GM23338 (cell line): ENCODE measurements at regions not wholly inside any gene's neighbourhood (a gene's known extent, or its start where the extent isn't known, plus 50 kb on each side); places are given as distances from the start of the nearest gene placed in this dataset.

ENCODE experiments used
- ATAC-seq: fragments of 200-7000 bp; cut with Tn5 transposase; 3 replicates; pipeline ENCODE4 v1.9.1; 2020
- DNase-seq: peaks from one replicate; pipeline ENCODE4 v3.0.0-alpha.2; 2015; ENCODE audit warnings: low spot score
- H2AFZ ChIP-seq: fragments of 200-600 bp; sonication (generic); 2 replicates; pipeline ENCODE4 v1.8.0; 2016; ENCODE audit warnings: antibody characterized with exemption, mild to moderate bottlenecking, moderate library complexity
- H3F3A ChIP-seq: fragments of 200-600 bp; sonication (generic); replicated peaks from 2 replicates; pipeline ENCODE4 v1.8.0; 2017; ENCODE audit warnings: antibody characterized with exemption, mixed run types, low read depth
- H3K27ac ChIP-seq: fragments of 200-600 bp; sonication (generic); 2 replicates; pipeline ENCODE4 v1.6.1; 2016; ENCODE audit warnings: low read depth
- H3K27me3 ChIP-seq: fragments of 200-600 bp; sonication (generic); 2 replicates; pipeline ENCODE4 v1.8.0; 2016; ENCODE audit warnings: mild to moderate bottlenecking, mixed run types, moderate library complexity; ENCODE audit not compliant: insufficient read depth
- H3K36me3 ChIP-seq: fragments of 200-600 bp; sonication (generic); 2 replicates; pipeline ENCODE4 v1.8.0; 2016; ENCODE audit warnings: mild to moderate bottlenecking; ENCODE audit not compliant: insufficient read depth
- H3K4me1 ChIP-seq: fragments of 200-600 bp; sonication (generic); 2 replicates; pipeline ENCODE4 v1.8.0; 2016; ENCODE audit warnings: mild to moderate bottlenecking, moderate library complexity; ENCODE audit not compliant: insufficient read depth
- H3K4me2 ChIP-seq: fragments of 200-600 bp; sonication (generic); 2 replicates; pipeline ENCODE4 v1.7.1; 2017; ENCODE audit warnings: mixed run types
- H3K4me3 ChIP-seq: fragments of 200-600 bp; sonication (generic); 2 replicates; pipeline ENCODE4 v1.6.1; 2016; ENCODE audit warnings: mixed run types
- H3K79me2 ChIP-seq: fragments of 200-600 bp; sonication (generic); replicated peaks from 2 replicates; pipeline ENCODE4 v1.8.0; 2017; ENCODE audit warnings: mild to moderate bottlenecking; ENCODE audit not compliant: insufficient read depth
- H3K9me2 ChIP-seq: fragments of 200-600 bp; sonication (generic); 2 replicates; pipeline ENCODE4 v1.8.0; 2017; ENCODE audit not compliant: insufficient read depth
- H4K20me1 ChIP-seq: fragments of 200-600 bp; sonication (generic); replicated peaks from 2 replicates; pipeline ENCODE4 v1.8.0; 2017; ENCODE audit warnings: mild to moderate bottlenecking; ENCODE audit not compliant: insufficient read depth
- H3K27ac Mint-ChIP-seq: 2 replicates; pipeline ENCODE4 v1.8.0; 2020; ENCODE audit warnings: inconsistent platforms, mild to moderate bottlenecking, moderate library complexity, mixed read lengths
- H3K27me3 Mint-ChIP-seq: 3 replicates; pipeline ENCODE4 v1.8.0; 2022; ENCODE audit warnings: low read depth, mild to moderate bottlenecking, moderate library complexity, mixed read lengths, inconsistent platforms; ENCODE audit not compliant: insufficient read depth, poor library complexity
- H3K36me3 Mint-ChIP-seq: 3 replicates; pipeline ENCODE4 v1.8.0; 2021; ENCODE audit warnings: low read depth, mild to moderate bottlenecking, inconsistent platforms, moderate library complexity, mixed read lengths
- H3K4me1 Mint-ChIP-seq: 3 replicates; pipeline ENCODE4 v1.8.0; 2020; ENCODE audit warnings: mild to moderate bottlenecking, inconsistent platforms, mixed read lengths
- H3K4me3 Mint-ChIP-seq: 3 replicates; pipeline ENCODE4 v1.8.0; 2021; ENCODE audit warnings: moderate library complexity, mild to moderate bottlenecking, inconsistent platforms, mixed read lengths
- H3K9me3 Mint-ChIP-seq: 3 replicates; pipeline ENCODE4 v1.8.0; 2020; ENCODE audit warnings: moderate library complexity, mild to moderate bottlenecking, inconsistent platforms, mixed read lengths
- CTCF ChIP-seq, 2 experiments: fragments of 200-600 bp in 1 of 2; sonication (generic) in 1 of 2; conservative IDR thresholded peaks; 2 replicates each; pipeline versions ENCODE4 v1.5.1 to v1.6.1; 2016 to 2017; ENCODE audit warnings: antibody characterized with exemption in 2 of 2, low read depth in 2 of 2, mild to moderate bottlenecking in 2 of 2, moderate library complexity in 1 of 2
- ZNF331 ChIP-seq: fragments of 250-450 bp; sonication (Bioruptor Pico); IDR thresholded peaks from 2 replicates; pipeline ENCODE4 v1.5.0; 2020; ENCODE audit warnings: low read depth, mild to moderate bottlenecking, moderate library complexity
- TF ChIP-seq, protein P1 (sequence below): fragments of 250-450 bp; sonication (Bioruptor Pico); IDR thresholded peaks from 2 replicates; pipeline ENCODE4 v1.5.0; 2020; ENCODE audit warnings: mild to moderate bottlenecking, moderate library complexity

GRCh38 chr3:164393171-164393570 is 685.1 kb downstream of the SI start:
- Mint-ChIP-seq H3K4me1 (peaks cover 13% of the 10 kb centered on the region), H3K4me3 (no peak overlapping the region), H3K36me3 (peaks cover 6% of the 10 kb centered on the region), H3K27me3 (no peaks in the 10 kb centered on the region), H3K9me3 (peaks cover 6% of the 10 kb centered on the region), H3K27ac (no peak overlapping the region)
- Histone ChIP-seq H2AFZ (no peak overlapping the region), H3K36me3 (no peaks in the 10 kb centered on the region), H3F3A (no peaks in the 10 kb centered on the region), H3K4me3 (no peak overlapping the region), H3K4me1 (no peaks in the 10 kb centered on the region), H3K79me2 (no peaks in the 10 kb centered on the region), H4K20me1 (no peaks in the 10 kb centered on the region), H3K27me3 (no peaks in the 10 kb centered on the region), H3K9me2 (0 out of 2 replicates have a peak, but pooled peaks cover 4% of the 10 kb centered on the region), H3K4me2 (no peak overlapping the region), H3K27ac (no peak overlapping the region)
- no peak for ATAC-seq
- TF ChIP-seq CTCF (conservative IDR thresholded peaks at IDR 0.05; ENCODE audit: low read depth in 2 of 2) = peak in 1 of 2 experiments; percentile 38; a peak in 1 of 4 replicates
- TF ChIP-seq ZNF331 (CRISPR knock-in tag) = no peak
- TF ChIP-seq, protein P1, sequence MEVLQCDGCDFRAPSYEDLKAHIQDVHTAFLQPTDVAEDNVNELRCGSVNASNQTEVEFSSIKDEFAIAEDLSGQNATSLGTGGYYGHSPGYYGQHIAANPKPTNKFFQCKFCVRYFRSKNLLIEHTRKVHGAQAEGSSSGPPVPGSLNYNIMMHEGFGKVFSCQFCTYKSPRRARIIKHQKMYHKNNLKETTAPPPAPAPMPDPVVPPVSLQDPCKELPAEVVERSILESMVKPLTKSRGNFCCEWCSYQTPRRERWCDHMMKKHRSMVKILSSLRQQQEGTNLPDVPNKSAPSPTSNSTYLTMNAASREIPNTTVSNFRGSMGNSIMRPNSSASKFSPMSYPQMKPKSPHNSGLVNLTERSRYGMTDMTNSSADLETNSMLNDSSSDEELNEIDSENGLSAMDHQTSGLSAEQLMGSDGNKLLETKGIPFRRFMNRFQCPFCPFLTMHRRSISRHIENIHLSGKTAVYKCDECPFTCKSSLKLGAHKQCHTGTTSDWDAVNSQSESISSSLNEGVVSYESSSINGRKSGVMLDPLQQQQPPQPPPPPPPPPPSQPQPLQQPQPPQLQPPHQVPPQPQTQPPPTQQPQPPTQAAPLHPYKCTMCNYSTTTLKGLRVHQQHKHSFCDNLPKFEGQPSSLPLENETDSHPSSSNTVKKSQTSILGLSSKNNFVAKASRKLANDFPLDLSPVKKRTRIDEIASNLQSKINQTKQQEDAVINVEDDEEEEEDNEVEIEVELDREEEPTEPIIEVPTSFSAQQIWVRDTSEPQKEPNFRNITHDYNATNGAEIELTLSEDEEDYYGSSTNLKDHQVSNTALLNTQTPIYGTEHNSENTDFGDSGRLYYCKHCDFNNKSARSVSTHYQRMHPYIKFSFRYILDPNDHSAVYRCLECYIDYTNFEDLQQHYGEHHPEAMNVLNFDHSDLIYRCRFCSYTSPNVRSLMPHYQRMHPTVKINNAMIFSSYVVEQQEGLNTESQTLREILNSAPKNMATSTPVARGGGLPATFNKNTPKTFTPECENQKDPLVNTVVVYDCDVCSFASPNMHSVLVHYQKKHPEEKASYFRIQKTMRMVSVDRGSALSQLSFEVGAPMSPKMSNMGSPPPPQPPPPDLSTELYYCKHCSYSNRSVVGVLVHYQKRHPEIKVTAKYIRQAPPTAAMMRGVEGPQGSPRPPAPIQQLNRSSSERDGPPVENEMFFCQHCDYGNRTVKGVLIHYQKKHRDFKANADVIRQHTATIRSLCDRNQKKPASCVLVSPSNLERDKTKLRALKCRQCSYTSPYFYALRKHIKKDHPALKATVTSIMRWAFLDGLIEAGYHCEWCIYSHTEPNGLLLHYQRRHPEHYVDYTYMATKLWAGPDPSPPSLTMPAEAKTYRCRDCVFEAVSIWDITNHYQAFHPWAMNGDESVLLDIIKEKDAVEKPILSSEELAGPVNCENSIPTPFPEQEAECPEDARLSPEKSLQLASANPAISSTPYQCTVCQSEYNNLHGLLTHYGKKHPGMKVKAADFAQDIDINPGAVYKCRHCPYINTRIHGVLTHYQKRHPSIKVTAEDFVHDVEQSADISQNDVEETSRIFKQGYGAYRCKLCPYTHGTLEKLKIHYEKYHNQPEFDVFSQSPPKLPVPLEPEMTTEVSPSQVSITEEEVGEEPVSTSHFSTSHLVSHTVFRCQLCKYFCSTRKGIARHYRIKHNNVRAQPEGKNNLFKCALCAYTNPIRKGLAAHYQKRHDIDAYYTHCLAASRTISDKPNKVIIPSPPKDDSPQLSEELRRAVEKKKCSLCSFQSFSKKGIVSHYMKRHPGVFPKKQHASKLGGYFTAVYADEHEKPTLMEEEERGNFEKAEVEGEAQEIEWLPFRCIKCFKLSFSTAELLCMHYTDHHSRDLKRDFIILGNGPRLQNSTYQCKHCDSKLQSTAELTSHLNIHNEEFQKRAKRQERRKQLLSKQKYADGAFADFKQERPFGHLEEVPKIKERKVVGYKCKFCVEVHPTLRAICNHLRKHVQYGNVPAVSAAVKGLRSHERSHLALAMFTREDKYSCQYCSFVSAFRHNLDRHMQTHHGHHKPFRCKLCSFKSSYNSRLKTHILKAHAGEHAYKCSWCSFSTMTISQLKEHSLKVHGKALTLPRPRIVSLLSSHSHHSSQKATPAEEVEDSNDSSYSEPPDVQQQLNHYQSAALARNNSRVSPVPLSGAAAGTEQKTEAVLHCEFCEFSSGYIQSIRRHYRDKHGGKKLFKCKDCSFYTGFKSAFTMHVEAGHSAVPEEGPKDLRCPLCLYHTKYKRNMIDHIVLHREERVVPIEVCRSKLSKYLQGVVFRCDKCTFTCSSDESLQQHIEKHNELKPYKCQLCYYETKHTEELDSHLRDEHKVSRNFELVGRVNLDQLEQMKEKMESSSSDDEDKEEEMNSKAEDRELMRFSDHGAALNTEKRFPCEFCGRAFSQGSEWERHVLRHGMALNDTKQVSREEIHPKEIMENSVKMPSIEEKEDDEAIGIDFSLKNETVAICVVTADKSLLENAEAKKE (CRISPR knock-in tag) = no peak
- peak; percentile 17 for DNase-seq

DNA sequence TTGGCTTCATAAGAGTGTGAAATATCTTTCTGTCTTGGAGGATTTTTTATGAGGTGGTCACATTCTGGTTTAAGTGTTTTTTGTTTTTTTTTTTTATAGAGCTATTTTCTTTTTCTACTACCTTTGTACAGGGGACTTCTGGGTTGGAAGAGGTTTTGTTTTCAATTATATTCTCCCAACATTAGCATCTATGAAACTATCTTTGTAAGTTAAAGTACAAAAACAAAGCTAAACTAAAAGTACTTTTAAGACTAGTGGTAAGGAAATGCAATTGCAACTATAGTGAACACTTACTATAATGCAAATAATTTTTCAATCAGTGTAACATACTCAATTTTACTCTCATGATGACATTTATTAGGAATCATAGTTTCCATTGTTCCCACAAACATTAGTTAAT is 688.2 kb downstream of the SI start:
- peaks cover 14% of the 10 kb centered on the region for H3K36me3 Mint-ChIP-seq
- H3K27me3 ChIP-seq = no peaks in the 10 kb centered on the region
- H3F3A ChIP-seq = no peaks in the 10 kb centered on the region
- no peak overlapping the region for H2AFZ ChIP-seq
- ATAC-seq (no peak), DNase-seq (peak; percentile 7)
- H3K36me3 ChIP-seq = no peaks in the 10 kb centered on the region; the same call in 1 of the 2 replicates
- no peaks in the 10 kb centered on the region for H3K4me1 ChIP-seq
- no peaks in the 10 kb centered on the region for H3K27me3 Mint-ChIP-seq
- no peaks in the 10 kb centered on the region for H3K79me2 ChIP-seq
- no peak overlapping the region for H3K4me2 ChIP-seq
- no peak overlapping the region for H3K4me3 Mint-ChIP-seq
- no peak overlapping the region for H3K27ac ChIP-seq
- H3K27ac Mint-ChIP-seq = no peak overlapping the region
- peaks cover 6% of the 10 kb centered on the region for H3K9me3 Mint-ChIP-seq
- peaks cover 11% of the 10 kb centered on the region for H3K4me1 Mint-ChIP-seq
- no peak overlapping the region for H3K4me3 ChIP-seq
- no peaks in the 10 kb centered on the region for H4K20me1 ChIP-seq
- peaks cover 16% of the 10 kb centered on the region; the same call in 1 of the 2 replicates for H3K9me2 ChIP-seq
- peak in 1 of 2 experiments; percentile 47; a peak in 1 of 4 replicates for TF ChIP-seq CTCF (conservative IDR thresholded peaks at IDR 0.05; ENCODE audit: low read depth in 2 of 2)
